HepG2 (cell line): ENCODE measurements at regions not wholly inside any gene's neighbourhood (a gene's known extent, or its start where the extent isn't known, plus 50 kb on each side); places are given as distances from the start of the nearest gene placed in this dataset.

Experiments
- ATAC-seq: fragments of 200-7000 bp; cut with Tn5 transposase; 3 replicates; pipeline ENCODE4 v1.9.1; 2020; ENCODE audit warnings: mild to moderate bottlenecking, moderate library complexity
- BruUV-seq: library from RNA; stranded (reverse); fragments of 400-500 nt; replicated peaks from 2 replicates; lab custom pipeline; 2021; lab: Mats Ljungman, UMichigan
- CTCF ChIA-PET: fragments of 300-600 bp; formaldehyde crosslinking; extraction: SDS; loops from one replicate; lab custom pipeline; 2021; ENCODE audit warnings: low total read pairs, inconsistent platforms, low intra/inter-chr PET ratio; lab: Yijun Ruan, JAX
- POLR2A ChIA-PET: fragments of 350-600 bp; sonication (Branson Sonifier 250); formaldehyde crosslinking; loops from one replicate; lab custom pipeline; 2020; ENCODE audit warnings: antibody characterized with exemption, inconsistent platforms; lab: Yijun Ruan, JAX
- DNase-seq: peaks from one replicate; pipeline ENCODE4 v3.0.0-alpha.2; 2015; ENCODE audit warnings: low spot score
- FAIRE-seq: peaks from 3 replicates; lab custom pipeline; 2011; peaks lifted over from hg19 to GRCh38; lab: Jason Lieb, UNC
- H2AFZ ChIP-seq: one replicate; pipeline ENCODE4 v1.6.1; 2011; ENCODE audit warnings: low read length, inconsistent platforms
- H3K27ac ChIP-seq: fragments of 300-600 bp; 3 replicates; pipeline ENCODE4 v1.8.0; 2011; ENCODE audit warnings: mixed run types, mild to moderate bottlenecking, mixed read lengths, low read length, inconsistent platforms; ENCODE audit not compliant: insufficient read depth; ENCODE audit errors: extremely low read length
- H3K27me3 ChIP-seq, 2 experiments: fragments of 200-600 bp in 1 of 2; 2 replicates in 1 of 2; 3 replicates in 1 of 2; pipeline versions ENCODE4 v1.6.0 to v1.8.0; 2011; ENCODE audit warnings: low read length in 2 of 2, mild to moderate bottlenecking in 2 of 2, moderate library complexity in 2 of 2, inconsistent platforms in 1 of 2; ENCODE audit not compliant: insufficient read depth in 2 of 2, control insufficient read depth in 1 of 2
- H3K36me3 ChIP-seq, 2 experiments: fragments of 200-600 bp in 1 of 2; replicated peaks in 1 of 2; 2 replicates in 1 of 2; 3 replicates in 1 of 2; pipeline versions ENCODE4 v1.5.1 to v1.8.0; 2011; ENCODE audit warnings: low read length in 2 of 2, inconsistent platforms in 1 of 2; ENCODE audit not compliant: insufficient read depth in 2 of 2, control insufficient read depth in 1 of 2
- H3K4me1 ChIP-seq: 2 replicates; pipeline ENCODE4 v1.5.1; 2012; ENCODE audit warnings: low read length, inconsistent platforms; ENCODE audit not compliant: insufficient read depth
- H3K4me2 ChIP-seq: 2 replicates; pipeline ENCODE4 v1.6.0; 2011; ENCODE audit warnings: low read depth, low read length, inconsistent platforms
- H3K4me3 ChIP-seq, 3 experiments: fragments of 200-600 bp in 1 of 3; sonication (generic), shearing (Covaris generic) in 1 of 3; replicated peaks in 1 of 3; 2 replicates each; pipeline ENCODE4 v1.5.1; 2011 to 2016; ENCODE audit warnings: low read length in 3 of 3, inconsistent platforms in 2 of 3, low read depth in 2 of 3, mild to moderate bottlenecking in 2 of 3, control low read depth in 1 of 3, mixed read lengths in 1 of 3; ENCODE audit not compliant: insufficient read depth in 1 of 3
- H3K79me2 ChIP-seq: one replicate; pipeline ENCODE4 v1.6.1; 2011; ENCODE audit warnings: low read length, inconsistent platforms; ENCODE audit not compliant: insufficient read depth
- H3K9ac ChIP-seq: 2 replicates; pipeline ENCODE4 v1.6.0; 2011; ENCODE audit warnings: mild to moderate bottlenecking, low read depth, low read length, inconsistent platforms; ENCODE audit not compliant: insufficient read depth
- H3K9me3 ChIP-seq: 2 replicates; pipeline ENCODE4 v1.5.1; 2012; ENCODE audit warnings: mild to moderate bottlenecking, low read length
- H4K20me1 ChIP-seq: 2 replicates; pipeline ENCODE4 v1.6.0; 2011; ENCODE audit warnings: inconsistent platforms, mild to moderate bottlenecking, low read length, moderate library complexity; ENCODE audit not compliant: insufficient read depth
- CEBPB ChIP-seq: IDR thresholded peaks from 2 replicates; pipeline ENCODE4 v1.6.1; 2011; ENCODE audit warnings: low read depth, low read length, improper control_type of control experiment, borderline replicate concordance
- FOSL1 ChIP-seq: sonication (generic); formaldehyde crosslinking; IDR thresholded peaks from 2 replicates; pipeline ENCODE4 v1.9.0; 2021; ENCODE audit warnings: missing genetic modification reagents, borderline replicate concordance
- FOXJ3 ChIP-seq: sonication (generic); formaldehyde crosslinking; IDR thresholded peaks from 2 replicates; pipeline ENCODE4 v1.4.0; 2020; ENCODE audit warnings: missing genetic modification reagents, mild to moderate bottlenecking, borderline replicate concordance
- NBN ChIP-seq: fragments of 450-650 bp; conservative IDR thresholded peaks from 2 replicates; pipeline ENCODE4 v1.6.1; 2017
- ZNF496 ChIP-seq: sonication (generic); formaldehyde crosslinking; IDR thresholded peaks from 2 replicates; pipeline ENCODE4 v1.8.1; 2023; ENCODE audit warnings: mild to moderate bottlenecking, moderate library complexity, missing genetic modification reagents; ENCODE audit not compliant: insufficient replicate concordance
- ZNF816 ChIP-seq: sonication (generic); formaldehyde crosslinking; IDR thresholded peaks from 2 replicates; pipeline ENCODE4 v1.8.0; 2022; ENCODE audit warnings: missing genetic modification reagents, mild to moderate bottlenecking, borderline replicate concordance
- WGBS: methylation state at CpG from one replicate; pipeline ENCODE4 v1.1.6; 2017; ENCODE audit warnings: low lambda C conversion rate; 5-methylcytosine and 5-hydroxymethylcytosine counted together
- in situ Hi-C: cut with HindIII; loops from 2 replicates; pipeline ENCODE4 v1.10.0; 2017; ENCODE audit warnings: low pct_unique_long_range_greater_than_20kb; ENCODE audit not compliant: extremely low pct_ligation_motif_present
- intact Hi-C: fragments of 100-400 bp; cut with micrococcal nuclease; formaldehyde crosslinking; loops from one replicate; pipeline ENCODE4 v1.10.0; 2022; ENCODE audit not compliant: unreplicated experiment
- TF ChIP-seq, protein P1 (sequence below): sonication (generic); formaldehyde crosslinking; IDR thresholded peaks from 2 replicates; pipeline ENCODE4 v1.9.0; 2021; ENCODE audit warnings: missing genetic modification reagents, mild to moderate bottlenecking, borderline replicate concordance
- TF ChIP-seq, protein P2 (sequence below): sonication (generic); formaldehyde crosslinking; IDR thresholded peaks from 2 replicates; pipeline ENCODE4 v1.4.0; 2020; ENCODE audit warnings: missing genetic modification reagents

DNA sequence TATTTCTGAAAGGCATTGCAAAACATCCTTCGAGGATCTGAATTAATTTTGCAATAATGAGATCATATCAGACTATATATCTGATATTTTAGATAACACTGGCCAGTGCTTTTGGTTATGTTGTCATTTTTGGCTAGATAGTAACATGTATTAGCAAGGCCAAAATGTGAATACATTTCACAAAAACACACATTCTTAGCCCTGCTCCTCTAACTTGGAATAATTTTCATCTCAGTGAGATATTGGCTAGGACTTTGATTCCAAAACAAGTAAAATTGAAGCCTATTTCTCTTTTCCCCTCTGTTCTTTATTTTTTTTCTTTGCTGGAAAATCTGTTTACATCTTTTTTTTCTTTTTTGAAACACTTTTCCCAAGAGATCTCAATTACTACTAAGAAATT lies 466.8 kb upstream of the CDH4 start:
- H3K27me3 ChIP-seq: no peaks in the 10 kb centered on the region
- no peak for TF ChIP-seq ZNF496 (CRISPR knock-in tag)
- no peak for TF ChIP-seq CEBPB
- no peak for TF ChIP-seq FOSL1 (CRISPR knock-in tag)
- TF ChIP-seq, protein P1, sequence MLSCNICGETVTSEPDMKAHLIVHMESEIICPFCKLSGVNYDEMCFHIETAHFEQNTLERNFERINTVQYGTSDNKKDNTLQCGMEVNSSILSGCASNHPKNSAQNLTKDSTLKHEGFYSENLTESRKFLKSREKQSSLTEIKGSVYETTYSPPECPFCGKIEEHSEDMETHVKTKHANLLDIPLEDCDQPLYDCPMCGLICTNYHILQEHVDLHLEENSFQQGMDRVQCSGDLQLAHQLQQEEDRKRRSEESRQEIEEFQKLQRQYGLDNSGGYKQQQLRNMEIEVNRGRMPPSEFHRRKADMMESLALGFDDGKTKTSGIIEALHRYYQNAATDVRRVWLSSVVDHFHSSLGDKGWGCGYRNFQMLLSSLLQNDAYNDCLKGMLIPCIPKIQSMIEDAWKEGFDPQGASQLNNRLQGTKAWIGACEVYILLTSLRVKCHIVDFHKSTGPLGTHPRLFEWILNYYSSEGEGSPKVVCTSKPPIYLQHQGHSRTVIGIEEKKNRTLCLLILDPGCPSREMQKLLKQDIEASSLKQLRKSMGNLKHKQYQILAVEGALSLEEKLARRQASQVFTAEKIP (CRISPR knock-in tag): no peak
- TF ChIP-seq NBN: no peak
- TF ChIP-seq FOXJ3 (CRISPR knock-in tag): no peak
- no peak for TF ChIP-seq ZNF816 (CRISPR knock-in tag)
- TF ChIP-seq, protein P2, sequence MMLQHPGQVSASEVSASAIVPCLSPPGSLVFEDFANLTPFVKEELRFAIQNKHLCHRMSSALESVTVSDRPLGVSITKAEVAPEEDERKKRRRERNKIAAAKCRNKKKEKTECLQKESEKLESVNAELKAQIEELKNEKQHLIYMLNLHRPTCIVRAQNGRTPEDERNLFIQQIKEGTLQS (CRISPR knock-in tag): no peak
- TF ChIP-seq, all 625 proteins: peak for 0
- no peak overlapping the region for H3K9ac ChIP-seq
- FAIRE-seq (no peak), ATAC-seq (no peak), DNase-seq (no peak)
- no peak overlapping the region for H3K4me3 ChIP-seq
- no peak overlapping the region for H3K4me2 ChIP-seq
- in situ Hi-C loops (no loop called here), intact Hi-C loops (no loop called here)
- ChIA-PET POLR2A (no interaction called here), CTCF (no interaction called here)
- H2AFZ ChIP-seq: no peak overlapping the region
- H4K20me1 ChIP-seq: no peaks in the 10 kb centered on the region
- H3K36me3 ChIP-seq: no peaks in the 10 kb centered on the region
- no peaks in the 10 kb centered on the region for H3K79me2 ChIP-seq
- no TSS peak for BruUV-seq
- 3% methylated on average over 1 of the region's 1 CpG for WGBS
- H3K9me3 ChIP-seq: peaks cover 26% of the 10 kb centered on the region
- H3K4me1 ChIP-seq: no peaks in the 10 kb centered on the region
- no peak overlapping the region for H3K27ac ChIP-seq
